ENCODE measurements at regions not wholly inside any gene's neighbourhood (a gene's known extent, or its start where the extent isn't known, plus 50 kb on each side); places are given as distances from the start of the nearest gene placed in this dataset.

- no peaks in the 10 kb centered on the region for H3K79me2 ChIP-seq (ENCODE audit: control insufficient read depth, insufficient read depth, low read length, poor library complexity)
- no peak overlapping the region for H2BK5ac ChIP-seq (ENCODE audit: low read depth, low read length, poor library complexity)
- H3K27ac ChIP-seq (ENCODE audit: low read depth, low read length): no peak overlapping the region
- H3K23ac ChIP-seq (ENCODE audit: low read length): no peak overlapping the region
- H3K36me3 ChIP-seq (ENCODE audit: control insufficient read depth in 1 of 2, insufficient read depth in 2 of 2, low read length in 2 of 2): no peaks in the 10 kb centered on the region
- no peak overlapping the region for H2BK12ac ChIP-seq (ENCODE audit: low read length)
- no peak overlapping the region for H4K91ac ChIP-seq (ENCODE audit: low read depth, low read length)
- no CpG with 5 or more reads among the region's 1 CpG for WGBS (ENCODE audit: extremely low coverage, insufficient coverage, insufficient read length)
- no peak overlapping the region for H3K9ac ChIP-seq (ENCODE audit: low read length)
- H3K9me3 ChIP-seq (ENCODE audit: insufficient read depth, low read depth, low read length): no peaks in the 10 kb centered on the region
- H2AFZ ChIP-seq (ENCODE audit: insufficient read depth, low read length, poor library complexity): no peak overlapping the region
- no peak overlapping the region for H3K4me2 ChIP-seq (ENCODE audit: low read length)
- H3K18ac ChIP-seq (ENCODE audit: low read length): no peak overlapping the region
- H2BK120ac ChIP-seq (ENCODE audit: insufficient read depth, low read length, poor library complexity): no peak overlapping the region
- no peaks in the 10 kb centered on the region for H3K27me3 ChIP-seq (ENCODE audit: insufficient read depth, low read length)
- H2AK5ac ChIP-seq (ENCODE audit: low read length): no peak overlapping the region
- no peak overlapping the region for H3K4me3 ChIP-seq (ENCODE audit: low read depth, low read length)
- H3K79me1 ChIP-seq (ENCODE audit: low read length): no peaks in the 10 kb centered on the region
- H3K14ac ChIP-seq (ENCODE audit: low read length): no peak overlapping the region
- DNase-seq: no peak
- H3K4me1 ChIP-seq (ENCODE audit: control insufficient read depth in 1 of 2, insufficient read depth in 2 of 2, low read length in 2 of 2): peaks cover 2 to 4% of the 10 kb centered on the region in 2 experiments
- no peak overlapping the region for H4K8ac ChIP-seq (ENCODE audit: low read depth, low read length)
- no peak overlapping the region for H3K4ac ChIP-seq (ENCODE audit: low read depth, low read length)
- no peak overlapping the region for H4K12ac ChIP-seq (ENCODE audit: low read depth, low read length)
Observed at GRCh38 chr10:105774881-105775280, 1133.8 kb downstream of the SORCS3 start.

GRCh38 chr10:105774351-105774750 is 1133.3 kb downstream of the SORCS3 start:
- Histone ChIP-seq H3K27ac (ENCODE audit: low read depth, low read length) (no peak overlapping the region), H2BK12ac (ENCODE audit: low read length) (no peak overlapping the region), H3K4me1 (ENCODE audit: control insufficient read depth in 1 of 2, insufficient read depth in 2 of 2, low read length in 2 of 2) (peaks cover 2 to 5% of the 10 kb centered on the region in 2 experiments), H2BK120ac (ENCODE audit: insufficient read depth, low read length, poor library complexity) (no peak overlapping the region), H4K8ac (ENCODE audit: low read depth, low read length) (no peak overlapping the region), H3K4ac (ENCODE audit: low read depth, low read length) (no peak overlapping the region), H3K14ac (ENCODE audit: low read length) (no peak overlapping the region), H4K91ac (ENCODE audit: low read depth, low read length) (no peak overlapping the region), H3K4me3 (ENCODE audit: low read depth, low read length) (no peak overlapping the region), H3K79me2 (ENCODE audit: control insufficient read depth, insufficient read depth, low read length, poor library complexity) (no peaks in the 10 kb centered on the region), H2BK5ac (ENCODE audit: low read depth, low read length, poor library complexity) (no peak overlapping the region), H3K9ac (ENCODE audit: low read length) (no peak overlapping the region), H3K4me2 (ENCODE audit: low read length) (no peak overlapping the region), H2AK5ac (ENCODE audit: low read length) (no peak overlapping the region), H4K12ac (ENCODE audit: low read depth, low read length) (no peak overlapping the region), H3K23ac (ENCODE audit: low read length) (no peak overlapping the region), H3K79me1 (ENCODE audit: low read length) (no peaks in the 10 kb centered on the region), H3K18ac (ENCODE audit: low read length) (no peak overlapping the region), H3K27me3 (ENCODE audit: insufficient read depth, low read length) (no peaks in the 10 kb centered on the region), H3K9me3 (ENCODE audit: insufficient read depth, low read depth, low read length) (no peaks in the 10 kb centered on the region), H2AFZ (ENCODE audit: insufficient read depth, low read length, poor library complexity) (no peak overlapping the region), H3K36me3 (ENCODE audit: control insufficient read depth in 1 of 2, insufficient read depth in 2 of 2, low read length in 2 of 2) (no peaks in the 10 kb centered on the region)
- DNase-seq: no peak
- no CpG with 5 or more reads among the region's 2 CpGs for WGBS (ENCODE audit: extremely low coverage, insufficient coverage, insufficient read length)

- no peak for DNase-seq
Observed at GRCh38 chr10:105770524-105771212, 1129.6 kb downstream of the SORCS3 start.

GRCh38 chr10:105769248-105770184 is 1128.4 kb downstream of the SORCS3 start:
- Histone ChIP-seq H3K23ac (ENCODE audit: low read length) (no peak overlapping the region), H3K27me3 (ENCODE audit: insufficient read depth, low read length) (no peaks in the 10 kb centered on the region), H2BK12ac (ENCODE audit: low read length) (no peak overlapping the region), H4K12ac (ENCODE audit: low read depth, low read length) (no peak overlapping the region), H3K79me2 (ENCODE audit: control insufficient read depth, insufficient read depth, low read length, poor library complexity) (no peaks in the 10 kb centered on the region), H2BK5ac (ENCODE audit: low read depth, low read length, poor library complexity) (no peak overlapping the region), H3K27ac (ENCODE audit: low read depth, low read length) (no peak overlapping the region), H3K4me1 (ENCODE audit: control insufficient read depth in 1 of 2, insufficient read depth in 2 of 2, low read length in 2 of 2) (peaks cover 2 to 8% of the 10 kb centered on the region in 2 experiments), H3K18ac (ENCODE audit: low read length) (no peak overlapping the region), H2AFZ (ENCODE audit: insufficient read depth, low read length, poor library complexity) (no peak overlapping the region), H2AK5ac (ENCODE audit: low read length) (no peak overlapping the region), H3K9me3 (ENCODE audit: insufficient read depth, low read depth, low read length) (no peaks in the 10 kb centered on the region), H3K36me3 (ENCODE audit: control insufficient read depth in 1 of 2, insufficient read depth in 2 of 2, low read length in 2 of 2) (no peaks in the 10 kb centered on the region), H3K9ac (ENCODE audit: low read length) (no peak overlapping the region), H4K8ac (ENCODE audit: low read depth, low read length) (no peak overlapping the region), H3K4me3 (ENCODE audit: low read depth, low read length) (no peak overlapping the region), H4K91ac (ENCODE audit: low read depth, low read length) (no peak overlapping the region), H3K4me2 (ENCODE audit: low read length) (no peak overlapping the region), H3K79me1 (ENCODE audit: low read length) (no peaks in the 10 kb centered on the region), H2BK120ac (ENCODE audit: insufficient read depth, low read length, poor library complexity) (no peak overlapping the region), H3K4ac (ENCODE audit: low read depth, low read length) (no peak overlapping the region), H3K14ac (ENCODE audit: low read length) (no peak overlapping the region)
- no peak for DNase-seq
- no CpG with 5 or more reads among the region's 6 CpGs for WGBS (ENCODE audit: extremely low coverage, insufficient coverage, insufficient read length)

More at GRCh38 chr10:105770524-105771212, 1129.6 kb downstream of the SORCS3 start:
- no peak overlapping the region for H4K91ac ChIP-seq (ENCODE audit: low read depth, low read length)
- H3K27ac ChIP-seq (ENCODE audit: low read depth, low read length): no peak overlapping the region
- no peak overlapping the region for H3K4me3 ChIP-seq (ENCODE audit: low read depth, low read length)
- H2AFZ ChIP-seq (ENCODE audit: insufficient read depth, low read length, poor library complexity): no peak overlapping the region
- no peaks in the 10 kb centered on the region for H3K36me3 ChIP-seq (ENCODE audit: control insufficient read depth in 1 of 2, insufficient read depth in 2 of 2, low read length in 2 of 2)
- H2BK12ac ChIP-seq (ENCODE audit: low read length): no peak overlapping the region
- no peaks in the 10 kb centered on the region for H3K27me3 ChIP-seq (ENCODE audit: insufficient read depth, low read length)
- H2BK5ac ChIP-seq (ENCODE audit: low read depth, low read length, poor library complexity): no peak overlapping the region
- H3K79me2 ChIP-seq (ENCODE audit: control insufficient read depth, insufficient read depth, low read length, poor library complexity): no peaks in the 10 kb centered on the region
- no peak overlapping the region for H3K4me2 ChIP-seq (ENCODE audit: low read length)
- H3K9me3 ChIP-seq (ENCODE audit: insufficient read depth, low read depth, low read length): no peaks in the 10 kb centered on the region
- no CpG with 5 or more reads among the region's 2 CpGs for WGBS (ENCODE audit: extremely low coverage, insufficient coverage, insufficient read length)
- H3K4me1 ChIP-seq (ENCODE audit: control insufficient read depth in 1 of 2, insufficient read depth in 2 of 2, low read length in 2 of 2): peaks cover 2 to 8% of the 10 kb centered on the region in 2 experiments
- H3K79me1 ChIP-seq (ENCODE audit: low read length): no peaks in the 10 kb centered on the region
- H3K23ac ChIP-seq (ENCODE audit: low read length): no peak overlapping the region
- no peak overlapping the region for H3K18ac ChIP-seq (ENCODE audit: low read length)
- H2AK5ac ChIP-seq (ENCODE audit: low read length): no peak overlapping the region
- no peak overlapping the region for H3K14ac ChIP-seq (ENCODE audit: low read length)
- no peak overlapping the region for H4K12ac ChIP-seq (ENCODE audit: low read depth, low read length)
- H4K8ac ChIP-seq (ENCODE audit: low read depth, low read length): no peak overlapping the region
- H3K9ac ChIP-seq (ENCODE audit: low read length): no peak overlapping the region
- no peak overlapping the region for H2BK120ac ChIP-seq (ENCODE audit: insufficient read depth, low read length, poor library complexity)
- H3K4ac ChIP-seq (ENCODE audit: low read depth, low read length): no peak overlapping the region

Data from trophoblast cell (in vitro differentiated cells and primary cell).